ENCODE measurements at regions not wholly inside any gene's neighbourhood (a gene's known extent, or its start where the extent isn't known, plus 50 kb on each side); places are given as distances from the start of the nearest gene placed in this dataset.

DNA sequence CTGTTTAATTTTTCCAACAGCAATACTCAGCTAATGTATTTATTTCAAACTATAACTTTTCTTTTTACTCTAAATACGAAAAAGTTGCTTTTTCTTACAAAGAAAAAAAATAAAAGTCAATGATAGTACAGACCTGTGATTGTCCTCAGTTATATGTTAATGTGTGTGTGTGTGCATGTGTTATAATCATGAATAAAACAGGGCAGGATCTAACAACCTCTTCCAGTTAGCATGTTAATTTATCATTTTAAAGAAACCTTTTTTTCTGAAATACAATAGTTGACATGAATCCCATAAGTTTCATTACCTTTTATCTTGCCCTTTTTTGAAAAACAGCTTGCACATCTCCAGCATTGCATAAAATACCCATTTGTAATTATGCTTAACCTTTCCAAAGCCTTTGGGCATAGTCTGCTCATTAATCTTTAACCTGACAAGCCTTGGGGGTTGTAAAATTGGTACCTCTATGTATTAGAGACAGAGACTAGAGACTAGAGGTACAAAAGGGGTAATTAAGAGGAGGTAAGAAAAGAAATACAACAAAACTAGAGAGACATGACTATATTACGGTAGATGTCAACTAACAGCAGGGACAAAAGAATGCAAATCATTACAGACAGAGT, 828.1 kb downstream of the OLFM4 start:
- CTCF ChIA-PET: no interaction called here
- H3K27me3 ChIP-seq (ENCODE audit: control insufficient read depth, insufficient read depth, low read length): no peaks in the 10 kb centered on the region
- H3K4me3 ChIP-seq (ENCODE audit: low read depth, low read length): no peak overlapping the region
- H3K27ac ChIP-seq (ENCODE audit: low read depth, low read length): no peak overlapping the region
- POLR2A ChIA-PET: no interaction called here
- TF ChIP-seq, protein P1, sequence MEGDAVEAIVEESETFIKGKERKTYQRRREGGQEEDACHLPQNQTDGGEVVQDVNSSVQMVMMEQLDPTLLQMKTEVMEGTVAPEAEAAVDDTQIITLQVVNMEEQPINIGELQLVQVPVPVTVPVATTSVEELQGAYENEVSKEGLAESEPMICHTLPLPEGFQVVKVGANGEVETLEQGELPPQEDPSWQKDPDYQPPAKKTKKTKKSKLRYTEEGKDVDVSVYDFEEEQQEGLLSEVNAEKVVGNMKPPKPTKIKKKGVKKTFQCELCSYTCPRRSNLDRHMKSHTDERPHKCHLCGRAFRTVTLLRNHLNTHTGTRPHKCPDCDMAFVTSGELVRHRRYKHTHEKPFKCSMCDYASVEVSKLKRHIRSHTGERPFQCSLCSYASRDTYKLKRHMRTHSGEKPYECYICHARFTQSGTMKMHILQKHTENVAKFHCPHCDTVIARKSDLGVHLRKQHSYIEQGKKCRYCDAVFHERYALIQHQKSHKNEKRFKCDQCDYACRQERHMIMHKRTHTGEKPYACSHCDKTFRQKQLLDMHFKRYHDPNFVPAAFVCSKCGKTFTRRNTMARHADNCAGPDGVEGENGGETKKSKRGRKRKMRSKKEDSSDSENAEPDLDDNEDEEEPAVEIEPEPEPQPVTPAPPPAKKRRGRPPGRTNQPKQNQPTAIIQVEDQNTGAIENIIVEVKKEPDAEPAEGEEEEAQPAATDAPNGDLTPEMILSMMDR (IDR thresholded peaks at IDR 0.05; ENCODE audit: low read depth, low read length): no peak
- peaks cover 9% of the 10 kb centered on the region; the same call in 1 of the 2 replicates for H3K9me3 ChIP-seq (ENCODE audit: control insufficient read depth, insufficient read depth, low read length)
- DNase-seq (ENCODE audit: low read depth, low spot score): no peak

DNA sequence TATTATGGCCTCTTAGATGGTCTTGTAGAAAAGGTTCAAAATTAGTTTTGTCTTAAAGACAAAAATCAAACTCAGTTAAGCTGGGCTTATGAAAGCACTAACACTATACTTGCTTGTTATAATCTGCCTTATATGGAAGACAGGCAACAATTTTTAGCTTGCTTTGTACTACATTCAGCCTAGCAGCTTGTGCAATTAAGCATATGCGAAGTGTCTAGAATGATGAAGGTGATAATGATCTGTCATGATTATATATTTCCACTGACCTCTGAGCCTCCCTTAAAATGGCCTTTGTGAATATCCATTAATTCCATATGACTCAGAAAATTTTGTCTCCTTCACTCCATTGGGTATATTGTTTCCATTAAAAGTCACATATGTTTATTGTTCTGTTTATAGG, 834.9 kb downstream of the OLFM4 start:
- ChIA-PET CTCF (no interaction called here), POLR2A (no interaction called here)
- TF ChIP-seq, protein P1 (IDR thresholded peaks at IDR 0.05; ENCODE audit: low read depth, low read length): no peak
- DNase-seq (ENCODE audit: low read depth, low spot score): no peak
- no peak overlapping the region for H3K4me3 ChIP-seq (ENCODE audit: low read depth, low read length)
- H3K9me3 ChIP-seq (ENCODE audit: control insufficient read depth, insufficient read depth, low read length): peaks cover 2% of the 10 kb centered on the region; the same call in 1 of the 2 replicates
- H3K27ac ChIP-seq (ENCODE audit: low read depth, low read length): no peak overlapping the region
- no peaks in the 10 kb centered on the region for H3K27me3 ChIP-seq (ENCODE audit: control insufficient read depth, insufficient read depth, low read length)

DNA sequence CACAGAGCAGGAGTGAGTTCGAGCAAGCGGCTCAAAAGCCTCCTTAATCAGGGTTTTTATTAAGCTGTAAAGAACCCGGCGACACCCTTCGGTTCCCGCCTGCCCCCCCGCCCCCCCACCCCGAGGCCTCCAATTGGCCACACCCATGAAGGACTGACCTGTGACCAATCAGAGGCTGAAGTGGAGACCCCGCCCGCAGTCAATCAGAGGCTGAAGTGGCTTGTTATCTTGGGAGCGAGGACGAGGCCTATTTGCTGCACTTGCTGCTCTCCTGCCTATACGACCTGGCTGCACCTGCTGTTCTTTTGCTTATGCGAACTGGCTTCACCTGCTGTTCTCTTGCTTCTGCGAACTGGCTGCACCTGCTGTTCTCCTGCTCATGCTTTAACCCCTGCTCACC, 844.9 kb downstream of the OLFM4 start:
- TF ChIP-seq, protein P1 (IDR thresholded peaks at IDR 0.05; ENCODE audit: low read depth, low read length): no peak
- no peak for DNase-seq (ENCODE audit: low read depth, low spot score)
- no peak overlapping the region for H3K27ac ChIP-seq (ENCODE audit: low read depth, low read length)

DNA sequence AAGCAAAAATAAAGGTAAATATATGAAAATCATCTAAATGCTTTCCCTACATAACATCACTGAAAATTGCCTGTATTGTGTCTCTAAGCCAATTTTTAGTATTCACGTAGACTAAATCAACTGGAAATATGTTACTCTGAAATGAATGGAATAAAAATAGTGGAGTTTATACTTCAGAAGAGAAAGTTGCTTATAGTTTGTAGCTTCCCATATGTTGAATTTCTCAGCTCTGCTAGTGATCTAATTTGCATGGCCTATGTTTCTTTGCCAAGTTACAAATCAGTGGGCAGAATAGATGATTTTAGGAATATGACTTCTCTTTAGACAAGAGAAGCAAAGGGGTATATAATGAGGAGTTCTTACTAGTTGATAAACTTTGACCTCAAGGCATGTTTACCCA, 850.2 kb downstream of the OLFM4 start:
- Histone ChIP-seq H3K4me3 (ENCODE audit: low read depth, low read length) (no peak overlapping the region), H3K27ac (ENCODE audit: low read depth, low read length) (no peak overlapping the region), H3K9me3 (ENCODE audit: control insufficient read depth, insufficient read depth, low read length) (no peaks in the 10 kb centered on the region; the same call in 1 of the 2 replicates), H3K27me3 (ENCODE audit: control insufficient read depth, insufficient read depth, low read length) (no peaks in the 10 kb centered on the region)
- DNase-seq (ENCODE audit: low read depth, low spot score): no peak
- TF ChIP-seq, protein P1 (IDR thresholded peaks at IDR 0.05; ENCODE audit: low read depth, low read length): no peak
- ChIA-PET POLR2A (no interaction called here), CTCF (no interaction called here)

More for the DNA sequence above, 844.9 kb downstream of the OLFM4 start:
- peaks cover 4% of the 10 kb centered on the region; the same call in 1 of the 2 replicates for H3K9me3 ChIP-seq (ENCODE audit: control insufficient read depth, insufficient read depth, low read length)
- POLR2A ChIA-PET: no interaction called here
- H3K4me3 ChIP-seq (ENCODE audit: low read depth, low read length): no peak overlapping the region
- CTCF ChIA-PET: no interaction called here
- no peaks in the 10 kb centered on the region for H3K27me3 ChIP-seq (ENCODE audit: control insufficient read depth, insufficient read depth, low read length)

DNA sequence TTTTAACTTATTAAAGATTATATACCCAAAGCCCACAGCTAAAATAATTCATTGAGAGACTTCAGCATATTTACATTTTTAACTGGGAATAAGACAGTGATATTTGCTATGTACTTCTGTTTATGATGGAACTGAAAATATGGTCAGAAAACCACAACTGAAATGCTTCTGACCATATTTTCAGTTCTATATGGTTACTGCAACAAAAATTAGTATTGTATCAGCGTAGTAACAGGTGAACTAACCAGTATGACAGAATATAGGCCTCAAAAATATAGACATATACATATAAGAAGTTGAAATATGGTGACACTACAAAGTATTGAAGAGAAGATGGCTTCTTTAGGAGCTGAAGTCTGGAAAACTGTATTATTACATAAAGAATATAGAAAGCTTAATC, 857.4 kb downstream of the OLFM4 start:
- Histone ChIP-seq H3K27me3 (ENCODE audit: control insufficient read depth, insufficient read depth, low read length) (no peaks in the 10 kb centered on the region), H3K27ac (ENCODE audit: low read depth, low read length) (no peak overlapping the region), H3K9me3 (ENCODE audit: control insufficient read depth, insufficient read depth, low read length) (no peaks in the 10 kb centered on the region), H3K4me3 (ENCODE audit: low read depth, low read length) (no peak overlapping the region)
- ChIA-PET CTCF (no interaction called here), POLR2A (no interaction called here)
- no peak for DNase-seq (ENCODE audit: low read depth, low spot score)
- TF ChIP-seq, protein P1 (IDR thresholded peaks at IDR 0.05; ENCODE audit: low read depth, low read length): no peak

All from AG04450 (cell line).